DOHH2 (cell line): ENCODE measurements at regions not wholly inside any gene's neighbourhood (a gene's known extent, or its start where the extent isn't known, plus 50 kb on each side); places are given as distances from the start of the nearest gene placed in this dataset.

Experiments
- CTCF ChIP-seq: fragments of 200-600 bp; sonication (generic); IDR thresholded peaks from one replicate; pipeline ENCODE4 v1.5.1; 2014; ENCODE audit warnings: antibody characterized with exemption, mild to moderate bottlenecking, low read depth, low read length; ENCODE audit not compliant: poor library complexity, severe bottlenecking
- EZH2phosphoT487 ChIP-seq: fragments of 200-600 bp; sonication (generic); IDR thresholded peaks from 2 replicates; pipeline ENCODE4 v1.6.1; 2017; ENCODE audit warnings: borderline replicate concordance, mild to moderate bottlenecking, antibody characterized with exemption, low read length, moderate library complexity, mixed read lengths

- TF ChIP-seq CTCF = no peak
- no peak for TF ChIP-seq EZH2phosphoT487
These were observed 1692.2 kb downstream of the HACE1 start for GRCh38 chr6:103167345-103168071.
